AG04450 (cell line): ENCODE measurements at regions not wholly inside any gene's neighbourhood (a gene's known extent, or its start where the extent isn't known, plus 50 kb on each side); places are given as distances from the start of the nearest gene placed in this dataset.

Source experiments
- CTCF ChIA-PET: fragments of 300-600, 350-600 bp; formaldehyde crosslinking; extraction: SDS; loops from one replicate; lab custom pipeline; 2022; ENCODE audit warnings: antibody characterized with exemption, inconsistent platforms; lab: Charles Lee
- POLR2A ChIA-PET: fragments of 350-600 bp; formaldehyde crosslinking; extraction: SDS; loops from one replicate; lab custom pipeline; 2021; ENCODE audit warnings: antibody characterized with exemption, inconsistent platforms; lab: Yijun Ruan, JAX
- DNase-seq: peaks from one replicate; pipeline ENCODE4 v3.0.0-alpha.2; 2011; ENCODE audit warnings: low read depth, low spot score
- H3K27ac ChIP-seq: one replicate; pipeline ENCODE4 v1.5.1; 2012; ENCODE audit warnings: low read depth, low read length, control low read depth
- H3K27me3 ChIP-seq: one replicate; pipeline ENCODE4 v1.6.0; 2012; ENCODE audit warnings: low read length; ENCODE audit not compliant: control insufficient read depth, insufficient read depth
- H3K4me3 ChIP-seq: 2 replicates; pipeline ENCODE4 v1.5.1; 2011; ENCODE audit warnings: mild to moderate bottlenecking, low read depth, low read length, control low read depth
- H3K9me3 ChIP-seq: 2 replicates; pipeline ENCODE4 v1.5.1; 2012; ENCODE audit warnings: low read length; ENCODE audit not compliant: control insufficient read depth, insufficient read depth
- CTCF ChIP-seq: IDR thresholded peaks from 2 replicates; pipeline ENCODE4 v1.5.1; 2011; ENCODE audit warnings: low read depth, low read length, control low read depth, inconsistent platforms

DNA sequence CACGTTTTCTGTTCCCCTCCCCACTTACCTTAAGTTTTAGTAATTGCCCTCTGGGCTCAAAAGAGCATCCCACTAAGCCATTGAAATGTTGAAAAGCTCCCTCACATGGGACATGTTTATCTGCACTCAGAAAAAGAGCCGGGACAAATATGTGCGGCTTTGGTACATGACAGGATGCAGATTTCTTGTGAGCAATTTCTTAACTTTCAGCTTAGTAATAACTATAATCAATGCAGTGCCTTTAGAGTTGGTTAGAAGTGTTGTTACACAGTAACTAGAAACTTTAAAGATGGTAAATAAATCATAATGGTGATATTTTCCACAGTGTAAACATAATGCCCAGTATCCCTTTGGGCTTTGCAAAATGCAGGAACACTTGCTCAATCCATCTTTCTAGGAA is 89.2 kb downstream of the ZNF365 start:
- no peak for DNase-seq
- H3K27ac ChIP-seq = no peak overlapping the region
- H3K27me3 ChIP-seq = no peaks in the 10 kb centered on the region
- ChIA-PET CTCF (interaction anchor here (0.6 to 2.9 kb wide), 3 partner anchors 24 to 83 kb away, joined by 3 to 15 read pairs (median 3); no protein-coding TSS in a partner anchor), POLR2A (no interaction called here)
- peaks cover 19% of the 10 kb centered on the region for H3K9me3 ChIP-seq
- H3K4me3 ChIP-seq = no peak overlapping the region
- no peak for TF ChIP-seq CTCF

- CTCF ChIA-PET = interaction anchor here (2.9 kb wide), 1 partner anchor 27 kb away, joined by 15 read pairs; no protein-coding TSS in a partner anchor
- H3K4me3 ChIP-seq = no peak overlapping the region
- no peak for DNase-seq
- no peak for TF ChIP-seq CTCF
- peaks cover 19% of the 10 kb centered on the region for H3K9me3 ChIP-seq
- no peaks in the 10 kb centered on the region for H3K27me3 ChIP-seq
- POLR2A ChIA-PET = no interaction called here
- H3K27ac ChIP-seq = no peak overlapping the region
Measured at GRCh38 chr10:62464308-62464707, 90.1 kb downstream of the ZNF365 start.

DNA sequence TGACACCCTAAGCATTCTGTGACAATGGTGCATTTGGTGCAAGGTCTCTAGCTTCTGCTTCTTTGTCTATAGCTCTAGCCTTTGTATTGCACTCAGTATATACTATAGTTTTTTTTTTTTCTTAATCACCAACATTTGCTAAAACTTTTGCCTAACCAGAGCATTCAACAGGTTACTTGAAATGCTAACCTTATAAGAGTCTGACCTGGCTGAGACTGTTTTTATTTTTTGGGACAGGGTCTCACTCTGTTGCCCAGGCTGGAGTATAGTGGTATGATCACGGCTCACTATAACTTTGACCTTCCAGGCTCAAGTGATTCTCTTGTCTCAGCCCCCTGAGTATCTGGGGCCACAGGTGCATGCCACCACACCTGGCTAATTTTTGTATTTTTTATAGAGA is 92.4 kb downstream of the ZNF365 start:
- ChIA-PET POLR2A (no interaction called here), CTCF (no interaction called here)
- peaks cover 19% of the 10 kb centered on the region for H3K9me3 ChIP-seq
- TF ChIP-seq CTCF = no peak
- H3K27me3 ChIP-seq = no peaks in the 10 kb centered on the region
- no peak overlapping the region for H3K27ac ChIP-seq
- no peak for DNase-seq
- no peak overlapping the region for H3K4me3 ChIP-seq

GRCh38 chr10:62467527-62467926 is 93.4 kb downstream of the ZNF365 start:
- ChIA-PET CTCF (no interaction called here), POLR2A (no interaction called here)
- Histone ChIP-seq H3K9me3 (peaks cover 19% of the 10 kb centered on the region), H3K27me3 (no peaks in the 10 kb centered on the region), H3K27ac (no peak overlapping the region), H3K4me3 (no peak overlapping the region)
- no peak for TF ChIP-seq CTCF
- DNase-seq = no peak

DNA sequence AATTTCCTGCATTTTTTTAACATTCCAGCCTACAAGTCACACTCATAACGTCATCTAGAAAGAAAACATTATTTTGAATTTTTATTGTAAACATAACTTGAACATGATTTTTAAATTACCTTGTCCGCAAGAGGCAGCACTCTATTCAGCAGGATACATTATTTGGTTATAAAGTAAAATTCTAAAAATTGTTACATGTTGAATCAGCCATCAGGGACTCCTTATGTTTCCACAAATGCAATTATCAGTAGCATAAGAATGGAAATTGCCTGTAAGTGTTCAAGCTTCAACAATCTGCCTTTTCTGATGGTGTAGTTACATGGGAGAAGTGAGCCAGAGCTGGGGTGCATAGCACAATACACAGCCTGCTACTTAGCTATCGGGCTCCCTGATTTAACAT is 97.5 kb downstream of the ZNF365 start:
- ChIA-PET POLR2A (no interaction called here), CTCF (interaction anchor here (1.5 kb wide), 1 partner anchor 34 kb away, joined by 3 read pairs; no protein-coding TSS in a partner anchor)
- H3K4me3 ChIP-seq = no peak overlapping the region
- no peaks in the 10 kb centered on the region for H3K9me3 ChIP-seq
- DNase-seq = no peak
- no peaks in the 10 kb centered on the region for H3K27me3 ChIP-seq
- H3K27ac ChIP-seq = no peak overlapping the region
- TF ChIP-seq CTCF = no peak
